Sigmoid colon (tissue), 6 donors: ENCODE measurements at regions not wholly inside any gene's neighbourhood (a gene's known extent, or its start where the extent isn't known, plus 50 kb on each side); places are given as distances from the start of the nearest gene placed in this dataset.
"Not testable (repeated sequence)": the region's sequence is repeated elsewhere in the genome, so short reads cannot be mapped to it uniquely, and the experiment has no call there.

ENCODE experiments used
- DNase-seq: peaks from one replicate; pipeline ENCODE4 v3.0.0-alpha.2; 2019
- H3K27ac ChIP-seq, 4 donors: fragments of 200-600 bp; sonication (generic); one replicate each; pipeline ENCODE4 v1.5.1; 2016 to 2019; ENCODE audit warnings: mild to moderate bottlenecking in 1 of 4
- H3K27me3 ChIP-seq, 3 donors: fragments of 200-600 bp; sonication (generic); one replicate each; pipeline ENCODE4 v1.5.1; 2019; ENCODE audit warnings: mild to moderate bottlenecking in 1 of 3
- H3K36me3 ChIP-seq, 4 donors: fragments of 200-600 bp; sonication (generic); one replicate each; pipeline ENCODE4 v1.5.1; 2016 to 2019
- H3K4me1 ChIP-seq, 4 donors: fragments of 200-600 bp; sonication (generic); one replicate each; pipeline ENCODE4 v1.5.1; 2017 to 2019
- H3K4me3 ChIP-seq, 4 donors: fragments of 200-600 bp; sonication (generic); one replicate each; pipeline ENCODE4 v1.5.1; 2017 to 2019; ENCODE audit warnings: mild to moderate bottlenecking in 2 of 4, moderate library complexity in 1 of 4
- H3K9me3 ChIP-seq, 4 donors: fragments of 200-600 bp in 3 of 4; sonication (generic) in 3 of 4; one replicate each; pipeline versions ENCODE4 v1.5.1 to v1.6.1; 2013 to 2019
- CTCF ChIP-seq, 4 experiments: fragments of 450-650 bp in 3 of 4; fragments of 200-600 bp in 1 of 4; IDR thresholded peaks; one replicate each; pipeline ENCODE4 v1.5.1; 2016 to 2019; ENCODE audit warnings: antibody characterized with exemption in 4 of 4, mild to moderate bottlenecking in 3 of 4, moderate library complexity in 2 of 4
- EP300 ChIP-seq, 4 donors: sonication (generic); formaldehyde crosslinking; IDR thresholded peaks; one replicate each; pipeline ENCODE4 v1.6.1; 2017; ENCODE audit warnings: antibody characterized with exemption in 4 of 4
- POLR2A ChIP-seq, 2 donors: fragments of 450-650 bp; IDR thresholded peaks; one replicate each; pipeline ENCODE4 v1.6.1; 2016; ENCODE audit warnings: antibody characterized with exemption in 2 of 2, mild to moderate bottlenecking in 2 of 2, moderate library complexity in 2 of 2
- POLR2AphosphoS5 ChIP-seq, 4 donors: sonication (generic); formaldehyde crosslinking; IDR thresholded peaks; one replicate each; pipeline ENCODE4 v1.6.1; 2017; ENCODE audit warnings: antibody characterized with exemption in 4 of 4
- WGBS, 2 donors: extraction: QIAGEN DNeasy Blood & Tissue Kit; methylation state at CpG; one replicate each; pipeline ENCODE4 v1.1.7; 2013; 5-methylcytosine and 5-hydroxymethylcytosine counted together
- intact Hi-C: fragments of 100-400 bp; cut with DNase I; formaldehyde crosslinking; loops from one replicate; pipeline ENCODE4 v1.15.1; 2023
- donor health status: healthy with polysubstance abuse.
- donor health status: healthy.

GRCh38 chr4:77235289-77235854, 78.4 kb downstream of the CCNG2 start:
- Histone ChIP-seq H3K9me3 (no peaks in the 10 kb centered on the region), H3K27ac (no peak overlapping the region), H3K27me3 (no peaks in the 10 kb centered on the region), H3K36me3 (no peaks in the 10 kb centered on the region), H3K4me1 (no peaks in the 10 kb centered on the region), H3K4me3 (no peak overlapping the region)
- WGBS, 2 donors: 68 to 87% methylated on average over 2 of the region's 2 CpGs
- DNase-seq: no peak
- intact Hi-C loops: no loop called here
- no peak for TF ChIP-seq POLR2AphosphoS5 (IDR thresholded peaks at IDR 0.05)
- no peak for TF ChIP-seq POLR2A (IDR thresholded peaks at IDR 0.05)

GRCh38 chr4:77236806-77237205, 79.8 kb downstream of the CCNG2 start:
- DNase-seq: no peak
- whole genome bisulfite sequencing, 2 donors: 51 to 72% methylated on average over 3 of the region's 3 CpGs
- H3K4me3 ChIP-seq: no peak overlapping the region
- no peak overlapping the region for H3K27ac ChIP-seq
- no peaks in the 10 kb centered on the region for H3K4me1 ChIP-seq
- no peaks in the 10 kb centered on the region for H3K36me3 ChIP-seq
- H3K27me3 ChIP-seq: no peaks in the 10 kb centered on the region
- no peaks in the 10 kb centered on the region for H3K9me3 ChIP-seq
- TF ChIP-seq EP300 (IDR thresholded peaks at IDR 0.05) (no peak), CTCF (IDR thresholded peaks at IDR 0.05) (no peak), POLR2A (IDR thresholded peaks at IDR 0.05) (no peak), POLR2AphosphoS5 (IDR thresholded peaks at IDR 0.05) (no peak)
- intact Hi-C loops: no loop called here

GRCh38 chr4:77240469-77241066, 83.6 kb downstream of the CCNG2 start:
- no peak for TF ChIP-seq POLR2AphosphoS5 (IDR thresholded peaks at IDR 0.05)
- peak in 1 of 4 experiments; percentile 27 for TF ChIP-seq CTCF (IDR thresholded peaks at IDR 0.05)
- no peaks in the 10 kb centered on the region for H3K36me3 ChIP-seq
- H3K27me3 ChIP-seq: no peaks in the 10 kb centered on the region
- H3K27ac ChIP-seq: no peak overlapping the region
- intact Hi-C loops: no loop called here
- H3K4me3 ChIP-seq: no peak overlapping the region
- H3K9me3 ChIP-seq: no peaks in the 10 kb centered on the region
- 31 to 34% methylated on average over 10 of the region's 10 CpGs for WGBS, 2 donors
- H3K4me1 ChIP-seq: no peaks in the 10 kb centered on the region
- no peak for DNase-seq

- DNase-seq: no peak
- 68 to 71% methylated on average over 4 of the region's 4 CpGs for WGBS, 2 donors
- no peak overlapping the region for H3K4me3 ChIP-seq
- no peak overlapping the region for H3K27ac ChIP-seq
- H3K9me3 ChIP-seq: no peaks in the 10 kb centered on the region
- no peak for TF ChIP-seq CTCF (IDR thresholded peaks at IDR 0.05)
- no peak for TF ChIP-seq POLR2AphosphoS5 (IDR thresholded peaks at IDR 0.05)
- no peak for TF ChIP-seq POLR2A (IDR thresholded peaks at IDR 0.05)
- TF ChIP-seq EP300 (IDR thresholded peaks at IDR 0.05): no peak
- H3K27me3 ChIP-seq: no peaks in the 10 kb centered on the region
- H3K36me3 ChIP-seq: no peaks in the 10 kb centered on the region
- intact Hi-C loops: no loop called here
- no peaks in the 10 kb centered on the region for H3K4me1 ChIP-seq
These were observed 91.8 kb downstream of the CCNG2 start for GRCh38 chr4:77248805-77249204.

DNA sequence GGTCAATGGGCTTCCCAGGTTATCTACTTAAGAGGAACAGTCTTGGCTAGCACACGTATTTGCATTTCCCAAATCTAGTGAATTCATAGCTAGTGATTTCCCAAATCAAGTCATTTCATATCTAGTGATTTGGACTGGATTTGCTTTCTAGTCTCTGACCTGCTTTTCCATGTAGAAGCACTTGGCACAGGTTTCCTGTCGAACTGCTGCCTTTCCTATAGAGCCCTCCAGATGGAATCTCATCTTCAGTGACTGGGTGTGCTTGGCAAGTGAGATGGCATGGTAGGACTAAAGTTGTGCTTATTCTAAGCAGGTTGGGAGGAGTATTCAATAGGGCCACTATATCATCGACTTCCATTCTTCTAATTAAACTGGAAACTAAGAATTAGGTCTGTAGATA, 94.7 kb downstream of the CCNG2 start:
- Histone ChIP-seq H3K36me3 (no peaks in the 10 kb centered on the region), H3K27me3 (no peaks in the 10 kb centered on the region), H3K9me3 (no peaks in the 10 kb centered on the region), H3K4me1 (no peaks in the 10 kb centered on the region), H3K4me3 (no peak overlapping the region), H3K27ac (no peak overlapping the region)
- TF ChIP-seq EP300 (IDR thresholded peaks at IDR 0.05) (no peak), POLR2A (IDR thresholded peaks at IDR 0.05) (no peak), POLR2AphosphoS5 (IDR thresholded peaks at IDR 0.05) (no peak)
- intact Hi-C loops: no loop called here
- WGBS, 2 donors: 58 to 71% methylated on average over 3 of the region's 3 CpGs
- no peak for DNase-seq

DNA sequence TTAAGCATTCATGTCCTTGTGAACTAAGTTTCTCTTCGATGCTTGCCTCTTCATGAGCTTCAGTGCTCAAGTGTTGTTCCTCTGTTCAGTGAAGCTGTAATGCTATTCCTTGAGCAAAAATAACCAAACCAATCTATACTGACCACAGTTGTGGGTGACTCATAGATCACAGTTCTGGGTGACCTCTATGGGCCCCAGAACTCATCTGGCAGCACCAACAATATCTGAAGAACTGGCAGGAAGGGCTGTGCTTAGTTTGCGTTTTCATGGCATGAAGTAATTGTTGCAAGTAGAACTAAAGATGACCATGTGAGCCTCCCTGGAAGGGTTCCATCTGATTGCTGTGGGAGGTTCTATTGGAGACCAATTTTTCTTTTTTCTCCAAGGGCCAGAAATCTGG, 106.2 kb downstream of the CCNG2 start:
- Histone ChIP-seq H3K36me3 (no peaks in the 10 kb centered on the region), H3K4me3 (no peak overlapping the region), H3K9me3 (peaks cover 0 to 4% (median 0%) of the 10 kb centered on the region in 4 donors), H3K27me3 (no peaks in the 10 kb centered on the region), H3K4me1 (no peaks in the 10 kb centered on the region), H3K27ac (no peak overlapping the region)
- 88 to 95% methylated on average over 2 of the region's 2 CpGs for WGBS, 2 donors
- intact Hi-C loops: no loop called here
- no peak for DNase-seq
- TF ChIP-seq POLR2AphosphoS5 (IDR thresholded peaks at IDR 0.05) (no peak), EP300 (IDR thresholded peaks at IDR 0.05) (no peak), POLR2A (IDR thresholded peaks at IDR 0.05) (no peak)

DNA sequence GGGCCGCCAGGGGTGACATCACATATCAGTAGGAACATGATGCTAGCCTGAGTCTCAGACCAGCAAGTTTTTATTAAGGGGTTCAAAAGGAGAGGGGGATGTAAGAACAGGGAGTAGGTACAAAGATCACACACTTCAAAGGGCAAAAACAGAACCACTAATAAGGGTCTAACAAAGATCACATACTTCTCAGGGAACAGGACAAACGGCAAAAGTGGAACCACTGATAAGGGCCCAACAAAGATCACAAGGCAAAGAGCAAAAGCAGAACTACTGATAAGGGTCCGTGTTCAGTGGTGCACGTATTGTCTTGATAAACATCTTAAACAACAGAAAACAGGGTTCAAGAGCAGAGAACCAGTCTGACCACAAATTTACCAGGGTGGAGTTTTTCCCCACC, 107.0 kb downstream of the CCNG2 start:
- not testable (repeated sequence) for DNase-seq
- WGBS, 2 donors: 38 to 68% methylated on average over 4 of the region's 4 CpGs

More for the DNA sequence above, 107.0 kb downstream of the CCNG2 start:
- H3K9me3 ChIP-seq, H3K27ac ChIP-seq, H3K4me1 ChIP-seq, H3K4me3 ChIP-seq, H3K36me3 ChIP-seq, H3K27me3 ChIP-seq, intact Hi-C loops: not testable (repeated sequence)
